ENCODE measurements at regions not wholly inside any gene's neighbourhood (a gene's known extent, or its start where the extent isn't known, plus 50 kb on each side); places are given as distances from the start of the nearest gene placed in this dataset.
A peak's percentile ranks its signal among the peaks of the same experiment; 100 is the strongest.

DNA sequence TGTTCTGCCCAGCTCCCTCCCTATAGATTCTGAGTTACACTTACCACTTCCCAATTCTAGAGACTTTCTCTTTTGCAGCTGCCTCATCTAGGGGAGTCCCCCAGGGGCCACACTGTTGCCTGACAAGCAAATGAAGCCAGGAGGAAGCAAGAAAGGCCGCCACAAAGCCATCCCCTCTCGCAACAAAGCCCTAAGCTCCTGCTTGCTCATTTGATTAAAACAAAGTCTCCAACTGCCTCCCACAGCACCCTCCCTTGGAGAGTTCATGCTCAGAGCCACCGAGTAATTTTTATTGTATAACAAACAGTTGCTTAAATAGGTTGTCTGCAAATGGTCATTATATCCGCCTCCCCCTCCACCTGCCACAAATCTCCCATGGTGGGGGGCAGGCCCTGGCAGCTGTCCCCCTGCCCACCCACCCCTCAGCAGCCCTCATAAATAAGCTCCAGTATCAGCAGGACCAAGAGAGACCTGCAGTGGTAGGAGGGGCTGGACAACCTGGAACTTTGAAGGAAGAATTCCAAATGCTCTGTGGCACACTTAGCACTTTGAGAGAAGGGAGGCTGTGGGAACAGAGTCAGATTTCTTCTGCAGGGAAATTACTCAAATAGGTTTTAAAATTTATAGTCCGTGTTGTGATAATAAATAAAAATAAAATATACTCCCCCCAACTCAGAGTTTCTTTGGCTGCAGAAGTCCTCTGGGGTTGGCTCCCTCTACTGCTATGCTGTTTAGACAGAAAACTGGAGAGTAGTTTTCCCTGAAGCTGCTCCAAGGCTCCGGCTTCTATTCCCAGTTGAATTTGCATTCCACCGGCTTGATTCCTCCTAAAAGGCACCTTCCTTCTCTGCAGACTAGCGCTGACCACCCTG is 237.5 kb downstream of the TTLL7 start:
- no peak overlapping the region for H3K4me3 ChIP-seq (ENCODE audit: extremely low read depth, insufficient read depth, low read length, poor library complexity, severe bottlenecking)
- H3K9me3 ChIP-seq (ENCODE audit: control insufficient read depth, low read length) = no peaks in the 10 kb centered on the region
- H3K36me3 ChIP-seq (ENCODE audit: control insufficient read depth, insufficient read depth, low read length) = no peaks in the 10 kb centered on the region
- no peaks in the 10 kb centered on the region for H3K4me1 ChIP-seq (ENCODE audit: control insufficient read depth, insufficient read depth, low read length, poor library complexity, severe bottlenecking)
- H3K27ac ChIP-seq (ENCODE audit: low read depth, low read length, severe bottlenecking) = no peak overlapping the region
- 51 to 76% methylated on average over 5 of the region's 8 CpGs for WGBS, 2 experiments (ENCODE audit: insufficient coverage in 2 of 2)

DNA sequence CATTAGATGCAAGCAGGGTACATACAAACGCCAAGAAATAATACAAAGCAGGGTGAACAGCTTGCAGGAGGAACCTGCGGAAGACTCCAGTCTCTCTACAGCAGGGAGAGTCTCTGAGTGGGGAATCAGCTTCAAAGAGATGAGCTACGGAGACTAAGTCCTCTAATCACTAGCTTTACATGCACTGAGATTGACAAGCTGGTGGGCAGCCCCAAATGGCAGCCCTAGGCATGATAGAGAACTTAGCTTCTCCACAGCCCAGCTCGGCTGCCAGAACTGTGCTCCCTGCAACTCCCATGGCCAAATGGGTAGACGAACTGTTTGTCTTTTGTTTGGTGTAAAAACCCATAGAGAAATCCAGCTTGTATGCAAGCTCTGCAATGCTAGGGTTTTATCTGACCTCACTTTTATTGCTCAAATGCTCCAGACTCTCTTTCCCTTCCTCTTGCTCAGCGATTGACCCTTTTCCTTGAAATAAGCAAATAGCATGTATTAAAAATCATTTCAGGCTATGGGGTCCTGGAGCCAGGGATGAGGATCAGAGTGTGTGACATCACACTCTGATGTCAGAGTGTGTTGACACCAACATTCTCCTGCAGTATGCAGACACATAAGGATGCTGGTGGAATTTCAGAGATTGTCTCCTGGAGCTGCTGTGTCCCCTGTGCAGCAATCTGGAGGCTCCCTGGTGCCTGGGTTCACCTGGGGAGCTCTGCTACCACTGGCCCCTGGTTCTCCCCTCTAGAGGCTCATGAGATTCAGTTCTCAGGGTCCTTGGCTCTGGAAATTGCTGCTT is 238.5 kb downstream of the TTLL7 start:
- 89 to 94% methylated on average over 4 to 5 of the region's 6 CpGs for WGBS, 2 experiments (ENCODE audit: insufficient coverage in 2 of 2)
- no peak overlapping the region for H3K4me3 ChIP-seq (ENCODE audit: extremely low read depth, insufficient read depth, low read length, poor library complexity, severe bottlenecking)
- H3K4me1 ChIP-seq (ENCODE audit: control insufficient read depth, insufficient read depth, low read length, poor library complexity, severe bottlenecking) = no peaks in the 10 kb centered on the region
- H3K9me3 ChIP-seq (ENCODE audit: control insufficient read depth, low read length) = no peaks in the 10 kb centered on the region
- no peak overlapping the region for H3K27ac ChIP-seq (ENCODE audit: low read depth, low read length, severe bottlenecking)
- H3K36me3 ChIP-seq (ENCODE audit: control insufficient read depth, insufficient read depth, low read length) = no peaks in the 10 kb centered on the region

DNA sequence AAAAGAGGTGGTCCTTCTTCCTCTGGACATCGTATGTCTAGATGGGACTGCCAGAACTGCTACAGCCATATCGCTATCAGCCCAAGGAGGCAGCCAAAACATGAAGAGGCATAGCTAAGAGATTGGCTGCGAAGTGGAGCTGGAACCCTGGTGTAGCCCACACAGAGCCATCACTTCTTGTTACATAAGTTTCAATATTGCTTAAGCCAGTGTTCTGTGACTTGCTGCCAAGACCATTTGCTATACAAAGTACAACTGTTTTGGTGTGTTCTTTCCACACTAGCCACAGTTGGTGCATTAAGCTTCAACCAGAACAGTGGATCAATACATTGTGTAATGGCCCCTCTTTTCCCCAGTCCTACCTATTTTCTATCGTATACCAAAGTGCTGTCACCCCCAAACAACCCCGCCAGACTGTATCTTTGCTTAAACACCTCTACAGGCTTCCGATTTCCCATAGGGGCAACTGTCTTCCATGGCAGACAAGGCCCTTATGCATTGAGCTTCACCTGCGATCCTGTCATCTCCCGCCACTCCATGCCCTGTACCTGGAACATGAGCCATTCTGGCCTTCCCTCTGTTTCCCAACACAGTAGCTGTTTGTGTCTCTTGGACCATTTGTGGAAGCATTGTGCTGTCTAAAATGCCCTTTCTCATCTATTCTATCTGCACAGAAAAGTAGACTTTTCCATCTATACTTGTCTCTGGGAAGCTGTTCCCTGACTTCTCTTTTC is 241.8 kb downstream of the TTLL7 start:
- Histone ChIP-seq H3K4me1 (ENCODE audit: control insufficient read depth, insufficient read depth, low read length, poor library complexity, severe bottlenecking) (no peaks in the 10 kb centered on the region), H3K4me3 (ENCODE audit: extremely low read depth, insufficient read depth, low read length, poor library complexity, severe bottlenecking) (no peak overlapping the region), H3K27ac (ENCODE audit: low read depth, low read length, severe bottlenecking) (no peak overlapping the region), H3K9me3 (ENCODE audit: control insufficient read depth, low read length) (no peaks in the 10 kb centered on the region), H3K36me3 (ENCODE audit: control insufficient read depth, insufficient read depth, low read length) (no peaks in the 10 kb centered on the region)
- WGBS, 2 experiments (ENCODE audit: insufficient coverage in 2 of 2) = 92 to 93% methylated on average over 4 to 5 of the region's 8 CpGs

DNA sequence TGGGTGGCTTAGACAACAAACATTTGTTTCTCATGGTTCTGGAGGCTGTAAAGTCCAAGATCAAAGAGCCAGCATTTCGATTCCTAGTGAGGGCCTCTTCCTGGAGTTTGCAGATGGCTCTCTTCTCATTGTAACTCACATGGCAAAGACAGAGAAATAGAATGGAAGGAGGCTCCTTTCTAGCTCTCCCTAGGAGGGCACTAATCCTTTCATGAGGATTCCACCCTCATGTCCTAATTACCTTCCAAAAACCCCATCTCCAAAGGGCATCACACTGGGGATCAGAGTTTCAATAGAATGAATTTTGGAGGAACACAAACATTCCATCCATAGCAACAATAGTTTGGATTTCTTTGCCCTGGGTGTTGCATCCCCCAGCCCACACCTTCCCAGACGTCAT is 247.3 kb downstream of the TTLL7 start:
- no peak overlapping the region for H3K27ac ChIP-seq (ENCODE audit: low read depth, low read length, severe bottlenecking)
- H3K36me3 ChIP-seq (ENCODE audit: control insufficient read depth, insufficient read depth, low read length) = no peaks in the 10 kb centered on the region
- peaks cover 5% of the 10 kb centered on the region for H3K9me3 ChIP-seq (ENCODE audit: control insufficient read depth, low read length)
- H3K4me1 ChIP-seq (ENCODE audit: control insufficient read depth, insufficient read depth, low read length, poor library complexity, severe bottlenecking) = peaks cover 14% of the 10 kb centered on the region
- no peak overlapping the region for H3K4me3 ChIP-seq (ENCODE audit: extremely low read depth, insufficient read depth, low read length, poor library complexity, severe bottlenecking)
- 100% methylated on average over 1 of the region's 2 CpGs; no CpG with 5 or more reads in 1 of the 2 experiments for WGBS, 2 experiments (ENCODE audit: insufficient coverage in 2 of 2)

DNA sequence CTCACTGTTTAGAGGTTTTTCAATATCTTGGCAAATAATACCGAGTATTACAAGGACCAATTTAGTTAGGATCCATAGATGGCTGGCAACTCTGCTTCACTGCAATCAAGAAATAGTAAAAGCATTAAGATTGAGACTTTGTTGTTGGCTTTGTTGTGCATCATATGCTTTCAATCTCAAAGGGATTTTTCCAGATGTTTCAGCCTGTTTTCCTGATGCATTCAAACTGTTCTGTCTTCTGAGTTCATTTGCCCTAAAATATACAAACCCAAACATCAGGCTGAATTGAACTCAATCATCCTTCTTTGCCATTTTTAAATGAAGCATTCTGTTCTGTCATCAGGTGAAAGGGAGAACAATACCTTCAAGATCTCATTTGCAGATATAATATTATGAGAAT is 248.7 kb downstream of the TTLL7 start:
- H3K9me3 ChIP-seq (ENCODE audit: control insufficient read depth, low read length) = peaks cover 5% of the 10 kb centered on the region
- no peak overlapping the region for H3K4me3 ChIP-seq (ENCODE audit: extremely low read depth, insufficient read depth, low read length, poor library complexity, severe bottlenecking)
- WGBS, 2 experiments (ENCODE audit: insufficient coverage in 2 of 2) = 100% methylated on average over 1 of the region's 1 CpG; no CpG with 5 or more reads in 1 of the 2 experiments

DNA sequence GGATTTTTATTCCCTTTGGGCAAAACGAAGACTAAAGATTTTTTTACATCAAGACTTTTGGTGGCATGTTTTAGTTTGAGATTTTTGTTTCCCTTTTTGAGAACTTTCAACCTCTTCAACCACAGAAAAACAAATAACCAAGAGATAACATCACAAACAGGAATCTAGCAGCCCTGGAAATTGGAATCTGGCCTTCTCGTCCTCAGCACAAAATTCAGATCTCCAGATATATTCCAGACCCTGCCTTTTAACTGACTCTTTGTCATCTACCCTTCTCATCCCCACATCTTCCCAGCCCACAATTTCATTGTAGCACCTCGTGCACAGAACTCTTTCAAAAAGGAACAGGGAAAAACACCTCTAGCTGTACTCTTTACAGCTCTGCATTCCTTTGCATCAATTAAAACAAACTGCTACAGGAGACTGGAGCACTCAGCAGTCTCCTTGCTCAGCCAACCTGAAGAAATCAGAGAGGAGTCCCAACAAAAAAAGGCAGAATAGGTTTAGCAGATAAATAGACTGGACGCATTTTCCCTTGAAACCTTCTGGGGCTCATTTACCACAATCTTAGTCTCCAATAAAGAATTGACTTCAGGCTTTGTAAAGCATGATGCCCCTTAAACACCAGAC is 251.0 kb downstream of the TTLL7 start:
- peak overlapping the region; percentile 32 for H3K27ac ChIP-seq (ENCODE audit: low read depth, low read length, severe bottlenecking)
- 56 to 75% methylated on average over 1 to 2 of the region's 4 CpGs for WGBS, 2 experiments (ENCODE audit: insufficient coverage in 2 of 2)
- H3K36me3 ChIP-seq (ENCODE audit: control insufficient read depth, insufficient read depth, low read length) = no peaks in the 10 kb centered on the region

More for the DNA sequence above, 248.7 kb downstream of the TTLL7 start:
- no peaks in the 10 kb centered on the region for H3K36me3 ChIP-seq (ENCODE audit: control insufficient read depth, insufficient read depth, low read length)
- no peak overlapping the region for H3K27ac ChIP-seq (ENCODE audit: low read depth, low read length, severe bottlenecking)
- H3K4me1 ChIP-seq (ENCODE audit: control insufficient read depth, insufficient read depth, low read length, poor library complexity, severe bottlenecking) = peaks cover 14% of the 10 kb centered on the region

DNA sequence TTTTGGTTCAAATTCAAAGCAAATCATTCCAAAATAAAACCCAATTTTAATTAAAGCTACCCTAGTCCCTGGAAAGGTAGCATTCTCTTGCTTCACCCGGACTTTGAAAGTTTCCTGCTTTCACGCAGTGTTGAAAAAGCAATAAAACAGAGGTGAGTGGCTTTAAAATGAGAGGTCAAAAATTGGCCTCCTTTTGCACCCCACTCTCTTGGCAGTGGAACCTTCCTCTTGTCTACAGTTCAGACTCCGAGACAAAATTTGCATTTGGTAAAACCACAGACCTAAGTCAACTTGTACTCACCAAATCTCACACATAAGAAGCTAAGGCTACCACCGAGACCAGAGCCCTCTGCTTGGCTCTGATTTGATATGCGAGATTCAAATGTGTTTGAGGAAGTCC is 252.7 kb downstream of the TTLL7 start:
- H3K27ac ChIP-seq (ENCODE audit: low read depth, low read length, severe bottlenecking) = no peak overlapping the region
- H3K4me1 ChIP-seq (ENCODE audit: control insufficient read depth, insufficient read depth, low read length, poor library complexity, severe bottlenecking) = peaks cover 39% of the 10 kb centered on the region
- H3K4me3 ChIP-seq (ENCODE audit: extremely low read depth, insufficient read depth, low read length, poor library complexity, severe bottlenecking) = no peak overlapping the region
- 93% methylated on average over 3 of the region's 5 CpGs; no CpG with 5 or more reads in 1 of the 2 experiments for WGBS, 2 experiments (ENCODE audit: insufficient coverage in 2 of 2)
- H3K36me3 ChIP-seq (ENCODE audit: control insufficient read depth, insufficient read depth, low read length) = no peaks in the 10 kb centered on the region
- H3K9me3 ChIP-seq (ENCODE audit: control insufficient read depth, low read length) = no peaks in the 10 kb centered on the region

More for the DNA sequence above, 251.0 kb downstream of the TTLL7 start:
- Histone ChIP-seq H3K4me3 (ENCODE audit: extremely low read depth, insufficient read depth, low read length, poor library complexity, severe bottlenecking) (no peak overlapping the region), H3K9me3 (ENCODE audit: control insufficient read depth, low read length) (peaks cover 5% of the 10 kb centered on the region), H3K4me1 (ENCODE audit: control insufficient read depth, insufficient read depth, low read length, poor library complexity, severe bottlenecking) (peaks cover 26% of the 10 kb centered on the region)

DNA sequence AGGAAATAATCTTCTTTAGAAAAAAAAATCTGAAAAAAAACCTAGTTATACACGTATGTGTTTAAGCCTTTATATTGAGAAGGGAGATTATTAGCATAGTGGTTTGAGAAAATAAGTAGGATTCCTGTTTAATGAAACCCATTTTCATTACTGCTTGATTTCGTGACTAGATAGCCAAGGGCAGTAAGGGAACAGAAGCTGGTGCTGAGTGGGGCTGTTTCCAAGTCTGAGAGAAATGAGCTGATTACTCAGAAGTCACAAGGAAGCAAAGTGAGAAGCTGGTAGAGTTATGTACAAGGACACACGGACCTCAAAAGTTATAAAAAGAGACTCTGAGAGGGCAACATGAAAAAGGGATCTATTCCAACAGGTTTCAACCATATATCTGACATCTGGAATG is 256.5 kb downstream of the TTLL7 start:
- Histone ChIP-seq H3K36me3 (ENCODE audit: control insufficient read depth, insufficient read depth, low read length) (no peaks in the 10 kb centered on the region), H3K9me3 (ENCODE audit: control insufficient read depth, low read length) (no peaks in the 10 kb centered on the region), H3K4me1 (ENCODE audit: control insufficient read depth, insufficient read depth, low read length, poor library complexity, severe bottlenecking) (peaks cover 37% of the 10 kb centered on the region), H3K4me3 (ENCODE audit: extremely low read depth, insufficient read depth, low read length, poor library complexity, severe bottlenecking) (no peak overlapping the region), H3K27ac (ENCODE audit: low read depth, low read length, severe bottlenecking) (peak overlapping the region; percentile 81)
- WGBS, 2 experiments (ENCODE audit: insufficient coverage in 2 of 2) = 35 to 44% methylated on average over 2 of the region's 3 CpGs

DNA sequence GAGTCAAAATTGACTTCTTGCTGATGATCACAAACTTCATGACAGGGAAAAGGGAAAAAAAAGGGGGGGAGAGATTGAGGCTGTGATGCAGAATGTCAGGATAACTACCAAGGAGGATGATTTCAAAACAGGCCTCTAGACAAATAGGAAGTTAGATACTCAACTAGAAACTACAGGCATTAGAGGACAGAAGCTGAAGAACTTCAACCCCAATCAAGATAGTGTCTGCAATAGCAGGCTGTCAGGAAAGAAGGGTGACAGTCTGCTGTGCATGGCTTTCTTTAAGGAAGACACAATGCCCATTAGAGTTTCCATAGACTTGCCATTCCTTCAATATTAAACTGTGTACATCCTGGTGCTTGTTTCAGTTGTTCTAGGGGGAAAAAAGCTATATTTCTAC is 257.2 kb downstream of the TTLL7 start:
- no peaks in the 10 kb centered on the region for H3K9me3 ChIP-seq (ENCODE audit: control insufficient read depth, low read length)
- peaks cover 33% of the 10 kb centered on the region for H3K4me1 ChIP-seq (ENCODE audit: control insufficient read depth, insufficient read depth, low read length, poor library complexity, severe bottlenecking)
- H3K4me3 ChIP-seq (ENCODE audit: extremely low read depth, insufficient read depth, low read length, poor library complexity, severe bottlenecking) = no peak overlapping the region
- H3K27ac ChIP-seq (ENCODE audit: low read depth, low read length, severe bottlenecking) = peak overlapping the region; percentile 81
- H3K36me3 ChIP-seq (ENCODE audit: control insufficient read depth, insufficient read depth, low read length) = no peaks in the 10 kb centered on the region

DNA sequence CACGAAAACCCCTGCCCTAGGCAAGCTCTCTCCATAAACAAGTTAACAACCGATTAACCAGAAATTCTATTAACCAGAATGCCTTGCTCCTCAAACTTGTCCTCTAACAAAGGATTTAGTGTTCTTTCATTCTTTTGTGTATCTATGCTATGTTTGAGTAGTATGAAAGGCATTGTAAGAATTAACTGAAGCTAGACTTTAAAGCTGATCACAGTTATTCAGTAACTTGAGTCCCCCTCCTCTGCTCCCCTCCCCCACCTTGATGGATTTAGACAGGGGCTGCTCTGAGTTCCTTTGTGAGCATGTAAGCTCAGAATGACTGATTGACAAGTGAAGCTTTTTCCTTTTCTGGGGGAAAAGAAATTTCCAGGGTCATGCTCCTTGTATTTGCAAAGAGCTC is 257.6 kb downstream of the TTLL7 start:
- 75 to 82% methylated on average over 2 of the region's 2 CpGs for WGBS, 2 experiments (ENCODE audit: insufficient coverage in 2 of 2)
- H3K9me3 ChIP-seq (ENCODE audit: control insufficient read depth, low read length) = no peaks in the 10 kb centered on the region
- H3K27ac ChIP-seq (ENCODE audit: low read depth, low read length, severe bottlenecking) = peak overlapping the region; percentile 81
- H3K4me1 ChIP-seq (ENCODE audit: control insufficient read depth, insufficient read depth, low read length, poor library complexity, severe bottlenecking) = peaks cover 33% of the 10 kb centered on the region
- H3K4me3 ChIP-seq (ENCODE audit: extremely low read depth, insufficient read depth, low read length, poor library complexity, severe bottlenecking) = no peak overlapping the region
- no peaks in the 10 kb centered on the region for H3K36me3 ChIP-seq (ENCODE audit: control insufficient read depth, insufficient read depth, low read length)

Data from mesodermal cell (in vitro differentiated cells).